Activated CD4-positive, alpha-beta memory T cell treated with anti-CD3 and anti-CD28 coated beads for 36 hours (primary cell): ENCODE measurements at regions not wholly inside any gene's neighbourhood (a gene's known extent, or its start where the extent isn't known, plus 50 kb on each side); places are given as distances from the start of the nearest gene placed in this dataset.

Experiments used
- CTCF ChIA-PET: fragments of 350-600 bp; sonication (Branson Sonifier 250); formaldehyde crosslinking; loops from one replicate; lab custom pipeline; 2021; ENCODE audit warnings: antibody characterized with exemption, inconsistent platforms; lab: Charles Lee
- POLR2A ChIA-PET: fragments of 350-600 bp; sonication (Branson Sonifier 250); formaldehyde crosslinking; loops from one replicate; lab custom pipeline; 2021; ENCODE audit warnings: antibody characterized with exemption; lab: Charles Lee
- DNase-seq: peaks from one replicate; pipeline ENCODE4 v3.0.0-alpha.2; 2020
- H3K27ac Mint-ChIP-seq: one replicate; pipeline ENCODE4 v1.8.0; 2021; ENCODE audit warnings: mixed read lengths
- H3K27me3 Mint-ChIP-seq: one replicate; pipeline ENCODE4 v1.8.0; 2021; ENCODE audit warnings: mixed read lengths
- H3K36me3 Mint-ChIP-seq: one replicate; pipeline ENCODE4 v1.8.0; 2021; ENCODE audit warnings: mixed read lengths
- H3K4me1 Mint-ChIP-seq: one replicate; pipeline ENCODE4 v1.8.0; 2021; ENCODE audit warnings: low read depth, mixed read lengths
- H3K4me3 Mint-ChIP-seq: one replicate; pipeline ENCODE4 v1.8.0; 2021; ENCODE audit warnings: mild to moderate bottlenecking, mixed read lengths
- H3K9me3 Mint-ChIP-seq: one replicate; pipeline ENCODE4 v1.8.0; 2021; ENCODE audit warnings: mixed read lengths
- intact Hi-C: fragments of 100-400 bp; cut with micrococcal nuclease; formaldehyde crosslinking; loops from one replicate; pipeline ENCODE4 v1.15.1; 2023

DNA sequence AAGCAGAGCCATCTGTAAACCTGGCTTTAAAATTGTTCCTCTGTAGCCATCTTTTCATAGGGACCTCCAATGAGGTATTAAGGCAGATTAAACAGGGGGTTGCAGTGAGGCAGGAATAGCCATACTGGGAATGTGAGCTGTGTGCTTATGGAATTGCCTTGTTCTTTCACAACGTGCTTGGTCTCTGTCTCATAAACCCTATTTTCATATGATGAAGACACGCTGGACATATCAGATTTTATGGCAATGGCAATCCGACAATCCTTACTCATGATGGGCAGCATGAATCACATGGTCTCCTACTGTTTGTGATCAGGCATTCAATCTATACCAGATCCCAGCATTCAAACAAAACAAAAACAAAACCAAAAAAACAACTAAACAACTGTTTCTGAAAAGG is 418.9 kb upstream of the NRP1 start:
- H3K27ac Mint-ChIP-seq, result no peak overlapping the region
- ChIA-PET POLR2A (no interaction called here), CTCF (no interaction called here)
- no peaks in the 10 kb centered on the region for H3K36me3 Mint-ChIP-seq
- peaks cover 4% of the 10 kb centered on the region for H3K27me3 Mint-ChIP-seq
- DNase-seq, result no peak
- H3K4me1 Mint-ChIP-seq, result no peaks in the 10 kb centered on the region
- intact Hi-C loops, result no loop called here
- H3K9me3 Mint-ChIP-seq, result no peaks in the 10 kb centered on the region
- H3K4me3 Mint-ChIP-seq, result no peak overlapping the region

GRCh38 chr10:33749790-33750189 is 415.3 kb upstream of the NRP1 start:
- Mint-ChIP-seq H3K36me3 (no peaks in the 10 kb centered on the region), H3K9me3 (no peaks in the 10 kb centered on the region), H3K4me3 (no peak overlapping the region), H3K4me1 (no peaks in the 10 kb centered on the region), H3K27ac (no peak overlapping the region), H3K27me3 (peaks cover 3% of the 10 kb centered on the region)
- ChIA-PET CTCF (no interaction called here), POLR2A (no interaction called here)
- intact Hi-C loops, result no loop called here
- no peak for DNase-seq

GRCh38 chr10:33749067-33749735 is 414.7 kb upstream of the NRP1 start:
- ChIA-PET POLR2A (no interaction called here), CTCF (no interaction called here)
- Mint-ChIP-seq H3K4me3 (no peak overlapping the region), H3K4me1 (no peaks in the 10 kb centered on the region), H3K27ac (no peak overlapping the region), H3K36me3 (no peaks in the 10 kb centered on the region), H3K27me3 (peaks cover 3% of the 10 kb centered on the region), H3K9me3 (no peaks in the 10 kb centered on the region)
- no peak for DNase-seq
- intact Hi-C loops, result no loop called here

GRCh38 chr10:33746836-33747268 is 412.4 kb upstream of the NRP1 start:
- Mint-ChIP-seq H3K27me3 (no peaks in the 10 kb centered on the region), H3K27ac (no peak overlapping the region), H3K36me3 (no peaks in the 10 kb centered on the region), H3K9me3 (no peaks in the 10 kb centered on the region), H3K4me3 (no peak overlapping the region), H3K4me1 (no peaks in the 10 kb centered on the region)
- intact Hi-C loops, result no loop called here
- ChIA-PET CTCF (interaction anchor here (0.7 kb wide), 1 partner anchor 19 kb away, joined by 3 read pairs; no protein-coding TSS in a partner anchor), POLR2A (no interaction called here)
- no peak for DNase-seq

- Mint-ChIP-seq H3K27me3 (no peaks in the 10 kb centered on the region), H3K4me3 (no peak overlapping the region), H3K36me3 (no peaks in the 10 kb centered on the region), H3K9me3 (no peaks in the 10 kb centered on the region), H3K4me1 (no peaks in the 10 kb centered on the region), H3K27ac (no peak overlapping the region)
- no peak for DNase-seq
- ChIA-PET POLR2A (no interaction called here), CTCF (no interaction called here)
- intact Hi-C loops, result no loop called here
Observed at GRCh38 chr10:33746186-33746585, 411.7 kb upstream of the NRP1 start.

GRCh38 chr10:33743429-33743857 is 409.0 kb upstream of the NRP1 start:
- intact Hi-C loops, result no loop called here
- no peak for DNase-seq
- Mint-ChIP-seq H3K27ac (no peak overlapping the region), H3K4me3 (no peak overlapping the region), H3K4me1 (no peaks in the 10 kb centered on the region), H3K9me3 (peaks cover 3% of the 10 kb centered on the region), H3K27me3 (no peaks in the 10 kb centered on the region), H3K36me3 (no peaks in the 10 kb centered on the region)
- CTCF ChIA-PET, result no interaction called here
- POLR2A ChIA-PET, result no interaction called here

DNA sequence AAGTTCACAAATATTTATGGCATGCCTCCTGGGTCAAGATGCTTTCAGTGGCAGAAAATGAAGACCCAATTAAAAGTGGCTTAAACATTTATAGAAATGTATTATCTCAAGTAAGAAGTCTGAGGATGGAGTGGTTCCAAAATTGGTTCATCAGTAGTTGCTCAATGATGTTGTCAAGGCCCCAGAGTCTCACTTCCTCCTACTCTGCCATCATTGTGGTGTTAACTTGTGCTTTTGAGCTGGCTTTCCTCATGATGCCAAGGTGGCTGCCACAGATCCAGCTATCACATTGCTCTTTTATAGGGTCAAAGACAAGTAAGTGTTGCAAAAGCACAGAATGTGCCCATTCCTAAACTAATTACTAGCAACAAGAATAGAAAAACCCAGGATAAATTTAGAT is 404.6 kb upstream of the NRP1 start:
- peaks cover 3% of the 10 kb centered on the region for H3K9me3 Mint-ChIP-seq
- ChIA-PET CTCF (no interaction called here), POLR2A (no interaction called here)
- H3K4me3 Mint-ChIP-seq, result no peak overlapping the region
- peaks cover 8% of the 10 kb centered on the region for H3K27me3 Mint-ChIP-seq
- peaks cover 3% of the 10 kb centered on the region for H3K4me1 Mint-ChIP-seq
- intact Hi-C loops, result no loop called here
- no peak overlapping the region for H3K27ac Mint-ChIP-seq
- DNase-seq, result no peak
- H3K36me3 Mint-ChIP-seq, result no peaks in the 10 kb centered on the region

GRCh38 chr10:33735464-33735923 is 401.0 kb upstream of the NRP1 start:
- ChIA-PET POLR2A (no interaction called here), CTCF (no interaction called here)
- peaks cover 3% of the 10 kb centered on the region for H3K4me1 Mint-ChIP-seq
- H3K4me3 Mint-ChIP-seq, result no peak overlapping the region
- no peak overlapping the region for H3K27ac Mint-ChIP-seq
- H3K36me3 Mint-ChIP-seq, result no peaks in the 10 kb centered on the region
- DNase-seq, result no peak
- peaks cover 8% of the 10 kb centered on the region for H3K27me3 Mint-ChIP-seq
- intact Hi-C loops, result no loop called here
- peaks cover 3% of the 10 kb centered on the region for H3K9me3 Mint-ChIP-seq

DNA sequence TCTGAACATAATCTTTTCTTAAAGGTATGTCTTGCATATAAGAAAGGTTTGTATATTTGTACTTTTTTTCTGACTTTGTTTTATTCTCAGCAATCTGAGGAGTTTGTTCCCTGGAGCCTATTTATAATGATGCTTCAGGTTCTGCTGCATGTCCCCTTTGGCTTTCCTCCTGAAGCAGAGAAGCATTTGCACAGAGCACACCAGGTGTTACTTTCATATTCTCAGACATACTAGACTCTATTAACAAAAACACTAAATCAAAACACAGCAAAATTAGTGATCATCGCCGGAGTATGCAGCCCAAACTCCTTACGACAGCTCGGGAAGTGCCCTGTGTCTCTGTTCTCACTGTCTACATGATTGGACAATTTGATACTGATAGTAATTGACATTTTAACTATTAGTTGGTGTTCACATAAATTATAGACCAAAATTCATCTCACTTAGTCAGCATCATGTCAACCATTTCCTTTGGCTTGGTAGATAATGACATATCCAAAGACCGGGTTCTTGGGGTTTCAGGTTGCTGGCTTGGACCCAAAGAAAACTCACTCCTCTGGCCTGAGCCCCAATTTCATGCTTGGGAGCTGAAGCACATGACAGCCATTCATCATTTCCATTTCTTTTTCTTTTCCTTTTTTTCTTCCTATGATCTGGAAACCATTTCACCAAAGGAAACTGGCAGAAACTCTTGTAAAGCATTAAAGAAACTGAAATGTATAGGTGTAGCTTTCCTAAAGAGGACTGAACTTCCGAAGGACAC is 400.1 kb upstream of the NRP1 start:
- Mint-ChIP-seq H3K36me3 (no peaks in the 10 kb centered on the region), H3K27me3 (peaks cover 10% of the 10 kb centered on the region), H3K4me1 (peaks cover 3% of the 10 kb centered on the region), H3K9me3 (peaks cover 3% of the 10 kb centered on the region), H3K27ac (no peak overlapping the region), H3K4me3 (no peak overlapping the region)
- CTCF ChIA-PET, result no interaction called here
- DNase-seq, result no peak
- POLR2A ChIA-PET, result no interaction called here
- intact Hi-C loops, result no loop called here

- no peak for DNase-seq
- Mint-ChIP-seq H3K27ac (no peak overlapping the region), H3K4me1 (peaks cover 3% of the 10 kb centered on the region), H3K4me3 (no peak overlapping the region), H3K27me3 (peaks cover 10% of the 10 kb centered on the region), H3K9me3 (no peaks in the 10 kb centered on the region), H3K36me3 (no peaks in the 10 kb centered on the region)
- intact Hi-C loops, result no loop called here
- ChIA-PET POLR2A (no interaction called here), CTCF (interaction anchor here (0.7 kb wide), 1 partner anchor 312 kb away, joined by 3 read pairs; no protein-coding TSS in a partner anchor)
Observed at GRCh38 chr10:33733058-33733457, 398.6 kb upstream of the NRP1 start.

GRCh38 chr10:33732161-33732680 is 397.8 kb upstream of the NRP1 start:
- H3K27ac Mint-ChIP-seq, result no peak overlapping the region
- CTCF ChIA-PET, result no interaction called here
- H3K4me3 Mint-ChIP-seq, result no peak overlapping the region
- no peak for DNase-seq
- peaks cover 3% of the 10 kb centered on the region for H3K4me1 Mint-ChIP-seq
- H3K27me3 Mint-ChIP-seq, result peaks cover 10% of the 10 kb centered on the region
- POLR2A ChIA-PET, result no interaction called here
- intact Hi-C loops, result no loop called here
- no peaks in the 10 kb centered on the region for H3K36me3 Mint-ChIP-seq
- H3K9me3 Mint-ChIP-seq, result no peaks in the 10 kb centered on the region

DNA sequence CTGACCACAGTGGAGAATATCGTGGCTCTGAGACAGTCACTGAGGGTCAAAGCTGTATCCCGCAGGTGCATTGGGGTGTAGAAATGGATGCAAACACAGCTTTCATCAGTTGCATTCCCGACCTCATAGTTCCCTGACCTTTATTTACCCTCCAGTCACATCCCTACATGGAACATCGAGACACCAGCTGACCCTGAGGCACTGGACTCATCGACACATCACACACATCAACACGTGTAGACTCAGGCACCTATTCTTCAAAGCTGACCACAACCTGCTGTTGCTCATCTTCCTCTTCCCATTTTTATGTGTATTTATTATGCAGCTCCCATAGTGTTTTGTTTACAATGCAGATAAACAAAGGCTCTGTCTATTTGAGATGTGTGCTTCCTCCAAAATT is 396.9 kb upstream of the NRP1 start:
- no peak for DNase-seq
- intact Hi-C loops, result no loop called here
- H3K27ac Mint-ChIP-seq, result no peak overlapping the region
- ChIA-PET POLR2A (no interaction called here), CTCF (no interaction called here)
- no peaks in the 10 kb centered on the region for H3K36me3 Mint-ChIP-seq
- H3K4me3 Mint-ChIP-seq, result no peak overlapping the region
- H3K9me3 Mint-ChIP-seq, result no peaks in the 10 kb centered on the region
- peaks cover 8% of the 10 kb centered on the region for H3K27me3 Mint-ChIP-seq
- peaks cover 3% of the 10 kb centered on the region for H3K4me1 Mint-ChIP-seq
